Prostate gland (tissue), 2 donors: ENCODE measurements at regions not wholly inside any gene's neighbourhood (a gene's known extent, or its start where the extent isn't known, plus 50 kb on each side); places are given as distances from the start of the nearest gene placed in this dataset.

Source experiments
- DNase-seq: peaks from one replicate; pipeline ENCODE4 v3.0.0-alpha.2; 2019; ENCODE audit warnings: low spot score
- H3K27ac ChIP-seq, 2 donors: fragments of 200-600 bp; sonication (generic); 2 replicates each; pipeline ENCODE4 v1.5.1; 2017 to 2019
- H3K27me3 ChIP-seq: fragments of 200-600 bp; sonication (generic); replicated peaks from 2 replicates; pipeline ENCODE4 v1.5.1; 2019; ENCODE audit not compliant: insufficient read depth
- H3K36me3 ChIP-seq, 2 donors: fragments of 200-600 bp; sonication (generic); 1 replicate in 1 of 2; 2 replicates in 1 of 2; pipeline versions ENCODE4 v1.5.1 to v1.8.1; 2017 to 2019
- H3K4me1 ChIP-seq: fragments of 200-600 bp; sonication (generic); replicated peaks from 2 replicates; pipeline ENCODE4 v1.5.1; 2019
- H3K4me3 ChIP-seq, 2 donors: fragments of 200-600 bp; sonication (generic); 2 replicates each; pipeline ENCODE4 v1.5.1; 2017 to 2019
- H3K9me3 ChIP-seq: fragments of 200-600 bp; sonication (generic); 2 replicates; pipeline ENCODE4 v1.5.1; 2017
- CTCF ChIP-seq, 4 experiments: fragments of 200-600 bp in 2 of 4; fragments of 450-650 bp in 2 of 4; sonication (generic) in 2 of 4; IDR thresholded peaks; 1 replicate in 3 of 4; 2 replicates in 1 of 4; pipeline ENCODE4 v1.5.1; 2016 to 2019; ENCODE audit warnings: antibody characterized with exemption in 4 of 4, mild to moderate bottlenecking in 2 of 4, moderate library complexity in 2 of 4
- POLR2A ChIP-seq: fragments of 450-650 bp; IDR thresholded peaks from one replicate; pipeline ENCODE4 v1.6.1; 2016; ENCODE audit warnings: antibody characterized with exemption, mild to moderate bottlenecking
- POLR2AphosphoS5 ChIP-seq: sonication (generic); formaldehyde crosslinking; IDR thresholded peaks from one replicate; pipeline ENCODE4 v1.6.1; 2017; ENCODE audit warnings: antibody characterized with exemption
- WGBS: methylation state at CpG from one replicate; pipeline ENCODE4 v1.1.5; 2018; 5-methylcytosine and 5-hydroxymethylcytosine counted together
- intact Hi-C: fragments of 100-400 bp; cut with DNase I; formaldehyde crosslinking; loops from one replicate; pipeline ENCODE4 v1.14.2; 2022

DNA sequence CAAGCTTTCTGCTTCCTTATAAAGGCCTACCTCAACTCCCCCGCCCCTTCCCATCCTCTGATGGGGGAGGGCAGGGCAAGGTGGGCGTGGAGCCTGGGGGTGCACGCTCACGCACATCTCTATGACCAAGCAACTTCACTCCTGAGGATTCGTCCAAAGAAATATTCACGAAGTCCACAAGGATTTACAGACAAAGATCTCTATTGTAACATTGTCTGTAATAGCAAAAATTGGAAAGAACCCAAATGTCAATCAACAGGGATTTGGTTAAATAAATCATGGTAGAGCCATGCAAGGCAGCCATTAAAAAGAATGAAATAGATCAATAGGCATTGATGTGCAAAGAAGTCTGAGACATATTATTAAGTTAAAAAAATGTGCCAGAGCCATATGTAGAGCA lies 130.4 kb upstream of the AFDN start:
- intact Hi-C loops: no loop called here
- TF ChIP-seq POLR2AphosphoS5 (no peak), CTCF (IDR thresholded peaks at IDR 0.05) (no peak), POLR2A (no peak)
- Histone ChIP-seq H3K27ac (no peak overlapping the region), H3K36me3 (no peaks in the 10 kb centered on the region), H3K9me3 (no peaks in the 10 kb centered on the region), H3K4me1 (no peaks in the 10 kb centered on the region), H3K27me3 (no peaks in the 10 kb centered on the region), H3K4me3 (no peak overlapping the region)
- DNase-seq: no peak
- WGBS: 83% methylated on average over 6 of the region's 6 CpGs

- intact Hi-C loops: no loop called here
- Histone ChIP-seq H3K4me3 (no peak overlapping the region), H3K27me3 (no peaks in the 10 kb centered on the region), H3K27ac (no peak overlapping the region), H3K9me3 (no peaks in the 10 kb centered on the region), H3K36me3 (no peaks in the 10 kb centered on the region), H3K4me1 (no peaks in the 10 kb centered on the region)
- WGBS: 52% methylated on average over 11 of the region's 11 CpGs
- no peak for TF ChIP-seq POLR2A
- TF ChIP-seq POLR2AphosphoS5: no peak
- no peak for TF ChIP-seq CTCF (IDR thresholded peaks at IDR 0.05)
- no peak for DNase-seq
Measured at GRCh38 chr6:167697316-167697715, 129.4 kb upstream of the AFDN start.

GRCh38 chr6:167698540-167698939 lies 128.2 kb upstream of the AFDN start:
- no peak for DNase-seq
- WGBS: 98% methylated on average over 12 of the region's 12 CpGs
- no peaks in the 10 kb centered on the region for H3K9me3 ChIP-seq
- no peak for TF ChIP-seq POLR2AphosphoS5
- no peak for TF ChIP-seq POLR2A
- TF ChIP-seq CTCF (IDR thresholded peaks at IDR 0.05): no peak
- no peak overlapping the region for H3K27ac ChIP-seq
- intact Hi-C loops: no loop called here
- no peaks in the 10 kb centered on the region for H3K4me1 ChIP-seq
- H3K27me3 ChIP-seq: no peaks in the 10 kb centered on the region
- no peaks in the 10 kb centered on the region for H3K36me3 ChIP-seq
- H3K4me3 ChIP-seq: no peak overlapping the region

GRCh38 chr6:167699141-167699931 lies 127.4 kb upstream of the AFDN start:
- intact Hi-C loops: no loop called here
- peak overlapping the region in 1 of 2 donors; percentile 28 for H3K27ac ChIP-seq
- TF ChIP-seq POLR2AphosphoS5 (peak; percentile 30), POLR2A (no peak), CTCF (IDR thresholded peaks at IDR 0.05) (no peak)
- H3K4me3 ChIP-seq: no peak overlapping the region
- no peaks in the 10 kb centered on the region for H3K36me3 ChIP-seq
- H3K4me1 ChIP-seq: no peaks in the 10 kb centered on the region
- no peak for DNase-seq
- no peaks in the 10 kb centered on the region for H3K27me3 ChIP-seq
- no peaks in the 10 kb centered on the region for H3K9me3 ChIP-seq
- whole genome bisulfite sequencing: 53% methylated on average over 18 of the region's 21 CpGs

GRCh38 chr6:167700199-167700598 lies 126.5 kb upstream of the AFDN start:
- Histone ChIP-seq H3K36me3 (no peaks in the 10 kb centered on the region), H3K4me3 (no peak overlapping the region), H3K27ac (no peak overlapping the region), H3K27me3 (no peaks in the 10 kb centered on the region), H3K9me3 (no peaks in the 10 kb centered on the region), H3K4me1 (no peaks in the 10 kb centered on the region)
- intact Hi-C loops: no loop called here
- WGBS: 85% methylated on average over 8 of the region's 8 CpGs
- TF ChIP-seq POLR2AphosphoS5 (no peak), POLR2A (no peak), CTCF (IDR thresholded peaks at IDR 0.05) (no peak)
- no peak for DNase-seq
